OCI-LY1 (cell line): ENCODE measurements at regions not wholly inside any gene's neighbourhood (a gene's known extent, or its start where the extent isn't known, plus 50 kb on each side); places are given as distances from the start of the nearest gene placed in this dataset.

Experiments used
- CTCF ChIP-seq: fragments of 200-600 bp; sonication (generic), shearing (Covaris generic); IDR thresholded peaks from 2 replicates; pipeline ENCODE4 v1.5.1; 2017; ENCODE audit warnings: mild to moderate bottlenecking, antibody characterized with exemption, low read length, moderate library complexity, mixed read lengths
- EZH2 ChIP-seq: fragments of 200-600 bp; sonication (generic), shearing (Covaris generic); IDR thresholded peaks from 2 replicates; pipeline ENCODE4 v1.8.0; 2017; ENCODE audit warnings: borderline replicate concordance, mixed run types, mild to moderate bottlenecking, antibody characterized with exemption, low read length, moderate library complexity, mixed read lengths

- TF ChIP-seq EZH2 (no peak), CTCF (no peak)
Measured at GRCh38 chr18:78889250-78889649, 90.4 kb upstream of the SALL3 start.
